ENCODE measurements at regions not wholly inside any gene's neighbourhood (a gene's known extent, or its start where the extent isn't known, plus 50 kb on each side); places are given as distances from the start of the nearest gene placed in this dataset.

GRCh38 chr3:901953-902778, 190.7 kb upstream of the CNTN6 start:
- peak; percentile 40 for DNase-seq (ENCODE audit: low spot score)
- no peak for ATAC-seq
- Histone ChIP-seq H3K4me3 (no peak overlapping the region), H3K27me3 (ENCODE audit: insufficient read depth) (peaks cover 29% of the 10 kb centered on the region), H3K4me1 (ENCODE audit: insufficient read depth) (peaks cover 9% of the 10 kb centered on the region; the same call in 1 of the 2 replicates), H3K4me2 (no peak overlapping the region), H4K20me1 (replicated peaks; ENCODE audit: insufficient read depth) (no peaks in the 10 kb centered on the region), H3K79me2 (replicated peaks; ENCODE audit: insufficient read depth) (no peaks in the 10 kb centered on the region), H3K9me2 (ENCODE audit: insufficient read depth) (no peaks in the 10 kb centered on the region), H3F3A (replicated peaks; ENCODE audit: low read depth) (no peaks in the 10 kb centered on the region), H3K27ac (ENCODE audit: low read depth) (no peak overlapping the region), H2AFZ (no peak overlapping the region), H3K36me3 (ENCODE audit: insufficient read depth) (no peaks in the 10 kb centered on the region)
- Mint-ChIP-seq H3K4me1 (no peaks in the 10 kb centered on the region), H3K36me3 (ENCODE audit: low read depth) (peaks cover 22% of the 10 kb centered on the region), H3K9me3 (peaks cover 91% of the 10 kb centered on the region), H3K27ac (no peak overlapping the region), H3K4me3 (no peak overlapping the region), H3K27me3 (ENCODE audit: insufficient read depth, low read depth, poor library complexity) (no peaks in the 10 kb centered on the region)
- TF ChIP-seq CTCF (conservative IDR thresholded peaks at IDR 0.05; ENCODE audit: low read depth in 2 of 2) (peak in 1 of 2 experiments; percentile 87; a peak in 3 of 4 replicates), ZNF462 (CRISPR knock-in tag; IDR thresholded peaks at IDR 0.05) (no peak)

Measured in GM23338 (cell line).